Testis (tissue), 2 donors: ENCODE measurements at regions not wholly inside any gene's neighbourhood (a gene's known extent, or its start where the extent isn't known, plus 50 kb on each side); places are given as distances from the start of the nearest gene placed in this dataset.

ENCODE experiments used
- POLR2A ChIP-seq: fragments of 450-650 bp; IDR thresholded peaks from one replicate; pipeline ENCODE4 v1.6.1; 2017; ENCODE audit warnings: antibody characterized with exemption, mild to moderate bottlenecking, moderate library complexity
- TF ChIP-seq, protein P1 (sequence below), 3 experiments: fragments of 450-650 bp in 2 of 3; fragments of 200-600 bp in 1 of 3; sonication (generic) in 1 of 3; IDR thresholded peaks; one replicate each; pipeline ENCODE4 v1.5.1; 2016 to 2019; ENCODE audit warnings: antibody characterized with exemption in 3 of 3, mild to moderate bottlenecking in 2 of 3, moderate library complexity in 1 of 3

DNA sequence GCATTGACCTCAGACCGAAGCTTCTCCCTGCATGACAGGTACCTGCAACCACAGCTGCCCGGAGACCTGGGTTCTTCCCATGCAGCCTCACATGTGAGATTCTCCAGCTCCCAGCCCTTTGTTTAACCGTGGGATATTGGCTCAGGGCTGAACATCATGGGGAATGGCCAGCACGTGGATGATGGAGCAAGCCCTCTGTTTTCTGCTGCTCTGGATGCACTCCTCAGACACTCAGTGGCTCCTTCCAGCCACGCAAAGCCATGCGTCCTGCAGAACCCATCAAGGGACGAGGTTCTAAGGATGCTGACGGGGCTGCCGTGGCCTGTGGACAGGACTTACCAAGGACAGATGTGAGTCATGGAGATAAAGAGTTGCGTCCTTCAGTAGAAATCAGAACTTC, 639.1 kb downstream of the BRD1 start:
- TF ChIP-seq, protein P1, sequence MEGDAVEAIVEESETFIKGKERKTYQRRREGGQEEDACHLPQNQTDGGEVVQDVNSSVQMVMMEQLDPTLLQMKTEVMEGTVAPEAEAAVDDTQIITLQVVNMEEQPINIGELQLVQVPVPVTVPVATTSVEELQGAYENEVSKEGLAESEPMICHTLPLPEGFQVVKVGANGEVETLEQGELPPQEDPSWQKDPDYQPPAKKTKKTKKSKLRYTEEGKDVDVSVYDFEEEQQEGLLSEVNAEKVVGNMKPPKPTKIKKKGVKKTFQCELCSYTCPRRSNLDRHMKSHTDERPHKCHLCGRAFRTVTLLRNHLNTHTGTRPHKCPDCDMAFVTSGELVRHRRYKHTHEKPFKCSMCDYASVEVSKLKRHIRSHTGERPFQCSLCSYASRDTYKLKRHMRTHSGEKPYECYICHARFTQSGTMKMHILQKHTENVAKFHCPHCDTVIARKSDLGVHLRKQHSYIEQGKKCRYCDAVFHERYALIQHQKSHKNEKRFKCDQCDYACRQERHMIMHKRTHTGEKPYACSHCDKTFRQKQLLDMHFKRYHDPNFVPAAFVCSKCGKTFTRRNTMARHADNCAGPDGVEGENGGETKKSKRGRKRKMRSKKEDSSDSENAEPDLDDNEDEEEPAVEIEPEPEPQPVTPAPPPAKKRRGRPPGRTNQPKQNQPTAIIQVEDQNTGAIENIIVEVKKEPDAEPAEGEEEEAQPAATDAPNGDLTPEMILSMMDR (IDR thresholded peaks at IDR 0.05): no peak
- TF ChIP-seq POLR2A: no peak
